ENCODE measurements at regions not wholly inside any gene's neighbourhood (a gene's known extent, or its start where the extent isn't known, plus 50 kb on each side); places are given as distances from the start of the nearest gene placed in this dataset.

GRCh38 chr3:110808630-110809029, 263.0 kb upstream of the NECTIN3 start:
- no peak for TF ChIP-seq CTCF (IDR thresholded peaks at IDR 0.05)
- no peak for TF ChIP-seq POLR2A (IDR thresholded peaks at IDR 0.05)
